Activated CD4-positive, CD25-positive, alpha-beta regulatory T cell treated with anti-CD3 and anti-CD28 coated beads, Interleukin-2, amount 50 U/mL, for 24 hours (primary cell): ENCODE measurements at regions not wholly inside any gene's neighbourhood (a gene's known extent, or its start where the extent isn't known, plus 50 kb on each side); places are given as distances from the start of the nearest gene placed in this dataset.
"Not testable (repeated sequence)": the region's sequence is repeated elsewhere in the genome, so short reads cannot be mapped to it uniquely, and the experiment has no call there.

Experiments used
- ATAC-seq, 2 donors: fragments of 150-1000 bp; cut with Tn5 transposase; one replicate each; pipeline ENCODE4 v1.10.0; 2021; ENCODE audit warnings: mild to moderate bottlenecking in 1 of 2, moderate library complexity in 1 of 2

DNA sequence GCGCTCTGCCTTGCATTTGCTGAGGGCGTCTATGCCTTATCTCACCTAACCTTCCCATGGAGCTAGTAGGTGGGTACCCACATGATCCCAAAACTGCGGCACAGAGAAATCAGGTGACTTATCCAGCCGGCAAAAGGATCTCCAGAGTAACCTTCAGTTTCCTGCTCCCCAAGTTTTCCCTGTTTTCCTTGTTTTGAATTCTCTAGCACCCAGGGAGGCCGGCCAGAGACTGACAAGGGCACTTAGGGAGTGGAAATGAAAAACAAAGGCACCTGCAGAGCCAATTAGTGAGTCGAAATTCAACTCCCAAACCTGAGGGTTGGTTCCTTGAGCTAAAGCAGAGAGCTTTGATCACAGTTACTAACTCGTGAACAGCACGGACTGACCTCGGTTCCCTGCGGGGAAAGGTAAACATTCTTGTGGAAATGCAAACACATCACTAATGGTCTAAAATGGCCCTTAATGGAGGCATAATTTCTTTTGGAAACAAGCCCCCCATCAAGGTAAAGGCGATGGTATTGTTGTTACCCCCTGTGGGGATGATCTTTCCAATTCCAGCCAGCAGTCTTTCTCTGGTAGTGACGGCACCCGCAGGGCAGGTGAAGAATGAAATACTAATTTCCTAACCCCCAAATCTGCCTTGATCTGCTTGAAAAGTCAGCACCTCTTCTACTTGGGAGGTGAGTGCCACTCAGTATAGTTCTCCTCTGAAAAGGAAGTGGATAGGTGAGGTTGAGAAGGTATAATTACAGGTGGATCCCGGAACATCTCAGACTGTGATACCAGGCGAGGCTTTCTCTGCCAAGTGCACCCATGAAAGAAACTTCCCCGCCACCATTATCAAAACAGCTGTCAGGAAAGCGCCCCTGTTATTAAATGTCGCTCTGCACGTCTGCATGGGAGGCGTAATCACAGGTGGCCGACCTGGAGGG lies 365.6 kb upstream of the AUTS2 start:
- ATAC-seq, result no peak

GRCh38 chr7:69237541-69237940 lies 360.7 kb upstream of the AUTS2 start:
- ATAC-seq, result no peak

DNA sequence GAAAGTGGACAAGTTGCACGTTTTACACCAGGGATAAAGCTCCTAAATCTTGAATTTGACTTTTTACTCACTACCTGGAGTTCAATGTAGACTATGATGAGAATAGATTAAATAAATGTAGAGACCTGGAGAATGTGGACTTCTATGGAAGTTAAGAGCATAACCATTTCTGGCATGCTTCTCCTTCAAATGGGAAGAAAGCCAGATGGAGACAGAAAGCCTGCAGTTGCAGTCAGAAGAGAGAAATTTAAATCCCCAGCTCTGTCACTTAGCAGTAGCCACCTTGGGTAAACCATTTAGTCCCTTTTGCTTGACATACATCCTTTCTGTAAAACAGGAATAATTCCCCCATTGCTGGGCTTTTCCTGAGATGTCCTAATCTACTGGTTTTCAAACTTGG lies 355.3 kb upstream of the AUTS2 start:
- ATAC-seq, result no peak

- ATAC-seq, result no peak
Measured at GRCh38 chr7:69244701-69245100, 353.6 kb upstream of the AUTS2 start.

GRCh38 chr7:69245646-69246045 lies 352.6 kb upstream of the AUTS2 start:
- no peak for ATAC-seq

DNA sequence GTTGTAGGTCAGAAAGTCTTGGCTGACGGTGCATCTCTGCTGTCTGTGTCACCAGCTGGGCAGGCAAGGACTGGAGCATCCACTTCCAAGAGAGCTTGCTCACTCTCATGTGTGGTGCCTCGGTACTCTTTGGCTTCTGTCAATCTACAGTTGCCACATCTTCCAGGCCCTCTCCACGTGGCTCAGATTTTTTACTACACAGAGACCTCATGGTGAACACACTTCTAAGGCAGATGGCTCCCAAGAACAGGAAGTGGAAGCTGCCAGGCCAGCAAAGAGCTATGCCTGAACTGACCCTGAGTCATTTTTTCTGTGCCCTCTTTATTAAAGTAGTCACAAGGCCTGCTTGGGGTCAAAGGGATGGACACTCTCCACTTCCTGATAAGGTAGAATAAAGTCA lies 351.5 kb upstream of the AUTS2 start:
- ATAC-seq, result no peak

- not testable (repeated sequence) for ATAC-seq
Measured at GRCh38 chr7:69248382-69248828, 349.9 kb upstream of the AUTS2 start.

DNA sequence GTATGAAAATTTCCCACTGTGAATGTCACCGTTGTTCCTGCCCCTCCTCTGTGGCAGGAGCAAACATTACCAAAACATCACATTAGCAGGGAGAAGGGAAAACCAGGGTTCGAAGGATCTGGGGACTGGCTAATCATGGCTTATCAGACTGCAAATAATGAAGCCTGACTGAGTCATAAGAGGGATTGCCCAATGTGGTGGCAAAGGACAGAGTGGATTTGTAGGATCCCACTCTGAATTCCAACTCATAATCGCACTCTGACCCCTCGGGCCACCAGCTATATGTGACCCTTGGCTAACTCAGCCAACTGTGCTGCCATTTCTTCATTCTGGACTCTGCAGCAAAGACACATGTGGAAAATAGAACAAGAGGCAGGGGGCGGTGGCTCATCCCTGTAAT lies 347.3 kb upstream of the AUTS2 start:
- ATAC-seq, result no peak

- no peak for ATAC-seq
Measured at GRCh38 chr7:69254643-69255042, 343.6 kb upstream of the AUTS2 start.

- ATAC-seq, result no peak
Measured at GRCh38 chr7:69256634-69257081, 341.6 kb upstream of the AUTS2 start.

- ATAC-seq, result no peak
Measured at GRCh38 chr7:69257592-69257991, 340.7 kb upstream of the AUTS2 start.

DNA sequence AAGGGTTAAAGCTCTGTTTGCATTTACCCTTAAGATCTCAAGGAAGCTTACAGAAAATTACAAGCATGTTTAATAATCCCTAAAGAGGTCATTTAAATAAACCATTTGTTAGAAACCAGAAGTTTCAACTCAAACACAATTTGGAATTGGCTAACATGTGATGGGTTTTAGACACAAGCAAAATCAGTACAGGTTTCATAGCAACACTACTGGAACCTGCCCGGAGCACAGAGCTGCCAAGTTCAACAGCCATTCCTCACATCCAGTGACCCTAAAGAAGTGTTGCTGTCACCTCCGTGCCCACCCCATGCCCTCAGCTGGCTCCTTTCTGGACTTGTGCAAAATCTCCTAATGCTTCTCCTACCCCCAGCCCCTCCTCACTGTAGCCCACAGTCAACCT lies 338.8 kb upstream of the AUTS2 start:
- ATAC-seq, result no peak

GRCh38 chr7:69260023-69260422 lies 338.3 kb upstream of the AUTS2 start:
- no peak for ATAC-seq

- no peak for ATAC-seq
Measured at GRCh38 chr7:69263550-69263949, 334.7 kb upstream of the AUTS2 start.

DNA sequence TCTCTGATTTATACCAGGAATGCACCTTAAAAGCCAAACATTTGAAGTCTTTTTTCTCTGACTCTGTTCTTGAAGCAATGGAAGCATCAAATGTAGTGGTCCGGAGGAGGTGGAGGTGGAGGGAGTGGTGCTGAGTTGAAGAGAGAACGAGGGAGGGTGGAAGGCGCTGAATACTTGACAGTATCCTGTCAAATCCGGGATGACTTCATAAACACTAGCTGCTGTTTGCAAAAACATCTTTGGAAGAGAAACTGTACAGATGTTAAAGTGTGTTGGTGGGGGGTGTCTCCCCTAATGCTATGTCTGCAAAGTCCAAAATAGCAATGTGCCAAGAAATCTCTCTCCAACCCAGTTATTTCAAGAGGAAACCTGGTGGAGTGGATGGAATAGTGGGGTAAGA lies 328.5 kb upstream of the AUTS2 start:
- ATAC-seq, result no peak

DNA sequence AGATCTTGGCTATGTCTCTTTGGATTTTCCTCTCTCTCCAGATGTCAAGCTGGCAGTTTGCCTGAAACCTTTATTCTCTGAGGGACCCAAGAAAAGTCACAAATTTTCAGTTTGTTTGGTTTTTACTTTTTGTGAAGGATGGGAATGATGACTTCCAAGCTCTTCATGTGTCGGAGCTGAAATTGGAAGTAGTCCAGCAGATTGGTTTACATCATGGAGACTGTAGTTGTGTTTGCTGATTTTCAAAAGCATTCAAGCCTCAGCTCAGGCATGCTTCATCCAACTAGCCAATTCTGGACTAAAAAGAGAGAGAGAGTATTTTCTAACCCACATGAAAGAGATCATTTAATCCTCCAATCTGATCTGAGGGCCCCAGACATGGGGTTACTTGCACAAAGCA lies 326.2 kb upstream of the AUTS2 start:
- no peak for ATAC-seq

DNA sequence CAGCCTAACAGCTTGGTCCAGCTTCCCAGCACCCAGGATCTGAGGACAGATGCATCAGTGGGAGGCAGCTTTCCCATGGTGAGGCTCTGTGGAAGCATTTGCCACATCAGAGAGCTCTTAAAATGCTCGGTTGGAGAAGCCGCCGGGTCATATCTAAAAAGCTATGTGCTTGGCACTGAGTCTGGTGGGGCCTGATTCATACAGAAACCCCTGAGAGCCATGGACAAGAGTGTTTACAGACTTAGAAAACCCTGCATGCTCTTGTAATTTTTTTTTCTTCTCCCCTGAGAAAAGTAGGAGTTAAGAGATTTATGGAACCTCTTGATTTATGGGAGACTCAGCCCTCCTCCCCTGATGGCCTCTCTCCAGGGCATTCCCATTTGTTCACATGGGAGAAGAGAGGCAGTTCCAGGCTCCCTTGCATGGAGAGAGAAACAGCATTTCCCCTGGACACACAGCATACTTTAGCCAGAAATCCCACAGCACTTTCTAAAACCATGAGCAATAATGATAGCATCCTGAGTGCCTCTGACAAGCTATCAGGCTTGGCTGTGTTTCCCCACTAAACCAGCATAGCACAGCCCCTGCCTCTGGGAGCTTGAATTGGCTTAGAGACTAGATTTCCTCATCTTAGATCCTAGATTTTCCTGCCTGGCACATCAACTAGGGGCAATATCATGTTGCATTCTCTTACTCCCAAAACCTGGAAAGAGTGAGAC lies 322.1 kb upstream of the AUTS2 start:
- ATAC-seq, result no peak

- ATAC-seq, result no peak
Measured at GRCh38 chr7:69277366-69277765, 320.9 kb upstream of the AUTS2 start.

DNA sequence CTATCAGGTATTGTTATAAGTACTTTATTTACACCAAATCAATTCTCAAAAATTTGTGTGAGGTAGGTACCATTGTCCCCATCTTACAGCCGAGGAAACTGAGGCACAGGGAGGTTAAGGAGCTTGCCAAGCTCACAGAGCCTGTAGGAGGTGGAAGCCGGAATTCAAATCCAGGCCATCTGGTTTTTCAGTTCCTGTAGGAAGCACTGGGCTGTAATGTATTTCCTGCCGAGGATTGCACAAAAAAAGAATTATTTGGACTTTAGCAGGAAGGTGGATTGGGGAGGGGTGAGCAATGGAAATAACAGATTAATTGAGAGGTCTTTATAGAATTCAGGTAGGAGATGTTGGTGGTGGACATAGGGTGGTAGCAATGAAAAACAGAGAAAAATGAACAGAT lies 315.3 kb upstream of the AUTS2 start:
- ATAC-seq, result no peak

- no peak for ATAC-seq
Measured at GRCh38 chr7:69283421-69283820, 314.9 kb upstream of the AUTS2 start.

DNA sequence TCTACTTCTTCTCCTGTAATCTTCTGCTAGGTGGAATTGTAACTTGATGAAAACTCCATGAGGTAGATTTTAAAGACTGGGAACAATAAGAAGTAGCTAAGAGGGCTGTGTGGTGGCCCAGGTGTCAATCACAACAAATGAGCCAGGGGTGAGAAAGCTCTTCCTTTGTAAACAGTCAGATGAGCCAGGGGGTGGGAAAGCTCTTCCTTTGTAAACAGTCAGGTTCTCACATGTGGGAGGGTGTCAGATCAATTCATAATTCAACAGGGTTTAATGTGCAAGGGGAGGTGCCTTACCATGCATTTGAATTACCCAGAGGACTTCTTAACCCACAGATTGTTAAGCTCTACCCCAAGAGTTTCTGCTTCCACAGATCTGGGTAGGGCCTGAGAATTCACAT lies 312.4 kb upstream of the AUTS2 start:
- no peak for ATAC-seq

- ATAC-seq, result no peak
Measured at GRCh38 chr7:69295977-69296376, 302.3 kb upstream of the AUTS2 start.

GRCh38 chr7:69301253-69301652 lies 297.0 kb upstream of the AUTS2 start:
- ATAC-seq, result no peak

- no peak for ATAC-seq
Measured at GRCh38 chr7:69309601-69310000, 288.7 kb upstream of the AUTS2 start.
